ENCODE measurements at regions not wholly inside any gene's neighbourhood (a gene's known extent, or its start where the extent isn't known, plus 50 kb on each side); places are given as distances from the start of the nearest gene placed in this dataset.

DNA sequence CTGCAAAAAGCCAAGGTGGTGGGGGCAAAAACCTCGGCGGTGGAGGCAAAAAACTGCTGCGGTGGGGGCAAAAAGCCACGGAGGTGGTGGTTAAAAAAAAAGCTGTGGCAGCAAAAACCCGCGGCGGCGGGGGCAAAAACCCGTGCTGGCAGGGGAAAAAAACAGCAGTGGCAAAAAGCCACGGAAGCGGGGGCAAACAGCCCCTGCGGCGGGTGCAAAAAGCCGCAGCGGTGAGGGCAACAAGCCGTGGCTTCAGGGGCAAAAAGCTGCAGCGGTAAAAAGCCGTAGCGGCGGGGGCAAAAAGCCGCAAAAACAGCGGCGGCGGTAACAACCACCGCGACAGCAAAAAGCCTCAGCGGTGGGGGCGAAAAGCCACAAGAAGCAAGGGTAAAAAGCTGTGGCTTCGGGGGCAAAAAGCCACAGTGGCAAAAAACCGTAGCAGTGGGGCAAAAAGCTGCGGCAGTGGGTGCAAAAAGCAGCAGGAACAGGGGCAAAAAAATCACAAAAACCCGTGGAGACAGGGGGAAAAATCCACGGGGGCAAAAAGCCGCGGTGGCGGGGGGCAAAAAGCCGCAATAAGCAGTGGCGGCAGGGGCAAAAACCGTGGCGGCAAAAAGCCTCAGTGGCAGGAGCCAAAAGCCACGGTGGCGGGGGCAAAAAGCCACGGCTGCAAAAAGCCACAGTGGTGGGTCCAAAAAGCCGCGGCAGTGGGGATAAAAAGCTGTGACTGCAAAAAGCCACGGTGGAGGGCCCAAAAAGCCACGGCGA, 193.7 kb downstream of the SHCBP1 start:
- TF ChIP-seq YY1 (IDR thresholded peaks at IDR 0.05; ENCODE audit: insufficient read depth, insufficient read length) (no peak), SUZ12 (IDR thresholded peaks at IDR 0.05; ENCODE audit: extremely low read depth, insufficient read depth, insufficient read length) (no peak), ZNF274 (IDR thresholded peaks at IDR 0.05; ENCODE audit: low read depth, low read length) (no peak)

All from NT2/D1 (cell line).